Endodermal cell (in vitro differentiated cells): ENCODE measurements at regions not wholly inside any gene's neighbourhood (a gene's known extent, or its start where the extent isn't known, plus 50 kb on each side); places are given as distances from the start of the nearest gene placed in this dataset.

ENCODE experiments used
- DNase-seq: peaks from one replicate; pipeline ENCODE4 v3.0.0-alpha.2; 2017
- H3K27ac ChIP-seq: 2 replicates; pipeline ENCODE4 v1.5.1; 2013; ENCODE audit warnings: mild to moderate bottlenecking, low read depth, low read length, moderate library complexity
- H3K27me3 ChIP-seq: 2 replicates; pipeline ENCODE4 v1.6.1; 2013; ENCODE audit warnings: mild to moderate bottlenecking, low read length, moderate library complexity; ENCODE audit not compliant: insufficient read depth, control insufficient read depth, poor library complexity, severe bottlenecking
- H3K36me3 ChIP-seq: 2 replicates; pipeline ENCODE4 v1.7.0; 2013; ENCODE audit warnings: mild to moderate bottlenecking, low read length, moderate library complexity; ENCODE audit not compliant: control insufficient read depth, insufficient read depth
- H3K4me1 ChIP-seq: one replicate; pipeline ENCODE4 v1.7.0; 2013; ENCODE audit warnings: low read length; ENCODE audit not compliant: control insufficient read depth, insufficient read depth
- H3K4me3 ChIP-seq: 2 replicates; pipeline ENCODE4 v1.5.1; 2013; ENCODE audit warnings: mild to moderate bottlenecking, low read length, moderate library complexity
- H3K9ac ChIP-seq: 2 replicates; pipeline ENCODE4 v1.6.1; 2013; ENCODE audit warnings: mild to moderate bottlenecking, low read length, moderate library complexity; ENCODE audit not compliant: poor library complexity, severe bottlenecking; ENCODE audit errors: extremely low read depth
- H3K9me3 ChIP-seq: 2 replicates; pipeline ENCODE4 v1.6.1; 2013; ENCODE audit warnings: mild to moderate bottlenecking, low read length, moderate library complexity; ENCODE audit not compliant: control insufficient read depth
- H3K27ac Mint-ChIP-seq: 2 replicates; pipeline ENCODE4 v1.8.0; 2020; ENCODE audit warnings: mixed read lengths
- H3K27me3 Mint-ChIP-seq: 2 replicates; pipeline ENCODE4 v1.8.0; 2021; ENCODE audit warnings: mild to moderate bottlenecking, mixed read lengths; ENCODE audit not compliant: insufficient read depth
- H3K36me3 Mint-ChIP-seq: 2 replicates; pipeline ENCODE4 v1.8.0; 2020; ENCODE audit warnings: low read depth, mixed read lengths
- H3K4me1 Mint-ChIP-seq: 2 replicates; pipeline ENCODE4 v1.8.0; 2020; ENCODE audit warnings: mixed read lengths
- H3K4me3 Mint-ChIP-seq: 2 replicates; pipeline ENCODE4 v1.8.0; 2020; ENCODE audit warnings: mild to moderate bottlenecking, moderate library complexity, mixed read lengths
- H3K9me3 Mint-ChIP-seq: 2 replicates; pipeline ENCODE4 v1.8.0; 2020; ENCODE audit warnings: mild to moderate bottlenecking, mixed read lengths
- CTCF ChIP-seq: fragments of 200-600 bp; sonication (generic); conservative IDR thresholded peaks from 2 replicates; pipeline ENCODE4 v1.5.0; 2021; ENCODE audit warnings: antibody characterized with exemption, mild to moderate bottlenecking
- WGBS, 2 experiments: methylation state at CpG; one replicate each; pipeline versions ENCODE4 v1.1.5 to v1.1.7; 2013; ENCODE audit warnings: missing lambda C conversion rate in 2 of 2, mixed read lengths in 1 of 2; ENCODE audit not compliant: insufficient coverage in 1 of 2, insufficient read length in 1 of 2; 5-methylcytosine and 5-hydroxymethylcytosine counted together

GRCh38 chr2:181310967-181311366 lies 146.2 kb upstream of the ITGA4 start:
- Mint-ChIP-seq H3K36me3 (no peaks in the 10 kb centered on the region), H3K4me1 (no peaks in the 10 kb centered on the region), H3K4me3 (no peak overlapping the region), H3K9me3 (no peaks in the 10 kb centered on the region), H3K27me3 (no peaks in the 10 kb centered on the region), H3K27ac (no peak overlapping the region)
- Histone ChIP-seq H3K9ac (no peak overlapping the region), H3K27ac (no peak overlapping the region), H3K4me1 (no peaks in the 10 kb centered on the region), H3K36me3 (no peaks in the 10 kb centered on the region), H3K27me3 (no peaks in the 10 kb centered on the region), H3K9me3 (no peaks in the 10 kb centered on the region), H3K4me3 (no peak overlapping the region)
- 100% methylated on average over 1 of the region's 1 CpG for WGBS, 2 experiments
- DNase-seq = no peak
- no peak for TF ChIP-seq CTCF

GRCh38 chr2:181311837-181312236 lies 145.3 kb upstream of the ITGA4 start:
- DNase-seq = no peak
- Mint-ChIP-seq H3K27me3 (no peaks in the 10 kb centered on the region), H3K4me1 (no peaks in the 10 kb centered on the region), H3K36me3 (no peaks in the 10 kb centered on the region), H3K27ac (no peak overlapping the region), H3K9me3 (no peaks in the 10 kb centered on the region), H3K4me3 (no peak overlapping the region)
- Histone ChIP-seq H3K4me3 (no peak overlapping the region), H3K9me3 (no peaks in the 10 kb centered on the region), H3K4me1 (no peaks in the 10 kb centered on the region), H3K36me3 (no peaks in the 10 kb centered on the region), H3K27ac (no peak overlapping the region), H3K27me3 (no peaks in the 10 kb centered on the region), H3K9ac (no peak overlapping the region)
- WGBS, 2 experiments = 90% methylated on average over 3 of the region's 4 CpGs; no CpG with 5 or more reads in 1 of the 2 experiments
- TF ChIP-seq CTCF = no peak

- H3K9me3 Mint-ChIP-seq = no peaks in the 10 kb centered on the region
- no peaks in the 10 kb centered on the region for H3K36me3 Mint-ChIP-seq
- WGBS, 2 experiments = 90 to 92% methylated on average over 6 of the region's 7 CpGs
- no peak overlapping the region for H3K9ac ChIP-seq
- no peaks in the 10 kb centered on the region for H3K27me3 ChIP-seq
- no peaks in the 10 kb centered on the region for H3K4me1 Mint-ChIP-seq
- no peak overlapping the region for H3K4me3 ChIP-seq
- no peak overlapping the region for H3K4me3 Mint-ChIP-seq
- H3K27ac Mint-ChIP-seq = no peak overlapping the region
- H3K27me3 Mint-ChIP-seq = no peaks in the 10 kb centered on the region
- no peak for TF ChIP-seq CTCF
- H3K27ac ChIP-seq = no peak overlapping the region
- no peaks in the 10 kb centered on the region for H3K4me1 ChIP-seq
- H3K9me3 ChIP-seq = no peaks in the 10 kb centered on the region
- H3K36me3 ChIP-seq = no peaks in the 10 kb centered on the region
- no peak for DNase-seq
Observed at GRCh38 chr2:181312515-181312927, 144.7 kb upstream of the ITGA4 start.
